H1 (cell line): ENCODE measurements at regions not wholly inside any gene's neighbourhood (a gene's known extent, or its start where the extent isn't known, plus 50 kb on each side); places are given as distances from the start of the nearest gene placed in this dataset.

Experiments used
- CTCF ChIA-PET: fragments of 300-600 bp; sonication (Branson Sonifier 250); formaldehyde crosslinking; loops from one replicate; lab custom pipeline; 2021; ENCODE audit not compliant: partially characterized antibody; lab: Charles Lee
- POLR2A ChIA-PET: fragments of 300-600 bp; sonication (Branson Sonifier 250); formaldehyde crosslinking; loops from one replicate; lab custom pipeline; 2021; ENCODE audit warnings: inconsistent platforms; ENCODE audit not compliant: partially characterized antibody; lab: Charles Lee
- DNase-seq, 2 experiments: peaks; one replicate each; pipeline versions ENCODE4 v3.0.0 to v3.0.0-alpha.2; 2010 to 2022; ENCODE audit warnings: low spot score in 2 of 2, low read depth in 1 of 2, mixed read lengths in 1 of 2
- FAIRE-seq: peaks from 2 replicates; lab custom pipeline; 2011; peaks lifted over from hg19 to GRCh38; lab: Jason Lieb, UNC
- H2AFZ ChIP-seq: 2 replicates; pipeline ENCODE4 v1.8.1; 2012; ENCODE audit warnings: low read length, inconsistent platforms
- H2AK5ac ChIP-seq: 2 replicates; pipeline ENCODE4 v1.6.1; 2013; ENCODE audit warnings: low read depth, low read length
- H2BK120ac ChIP-seq: replicated peaks from 2 replicates; pipeline ENCODE3; 2013; ENCODE audit warnings: low read depth, low read length, inconsistent platforms
- H2BK12ac ChIP-seq: 2 replicates; pipeline ENCODE4 v1.6.1; 2013; ENCODE audit warnings: low read depth, low read length
- H2BK15ac ChIP-seq: 2 replicates; pipeline ENCODE4 v1.6.1; 2013; ENCODE audit warnings: low read length
- H2BK20ac ChIP-seq: 2 replicates; pipeline ENCODE4 v1.6.1; 2013; ENCODE audit warnings: low read length
- H2BK5ac ChIP-seq: 2 replicates; pipeline ENCODE4 v1.6.1; 2013; ENCODE audit warnings: low read depth, low read length
- H3K14ac ChIP-seq: 2 replicates; pipeline ENCODE4 v1.6.1; 2013; ENCODE audit warnings: inconsistent platforms; ENCODE audit not compliant: insufficient read length
- H3K18ac ChIP-seq: 2 replicates; pipeline ENCODE4 v1.6.1; 2013; ENCODE audit warnings: low read length; ENCODE audit errors: extremely low read depth
- H3K23ac ChIP-seq: 2 replicates; pipeline ENCODE4 v1.6.1; 2013; ENCODE audit warnings: inconsistent platforms; ENCODE audit not compliant: insufficient read length
- H3K23me2 ChIP-seq: 2 replicates; pipeline ENCODE4 v1.6.1; 2013; ENCODE audit warnings: low read depth, low read length
- H3K27ac ChIP-seq: 2 replicates; pipeline ENCODE4 v1.6.1; 2011; ENCODE audit warnings: low read depth, low read length, inconsistent platforms
- H3K27me3 ChIP-seq, 4 experiments: replicated peaks in 1 of 4; 1 replicate in 1 of 4; 2 replicates in 3 of 4; pipeline versions ENCODE4 v1.6.1 to v1.8.1; 2011 to 2013; ENCODE audit warnings: low read length in 3 of 4, mild to moderate bottlenecking in 3 of 4, inconsistent platforms in 2 of 4, mixed read lengths in 2 of 4, moderate library complexity in 1 of 4; ENCODE audit not compliant: control insufficient read depth in 3 of 4, insufficient read depth in 3 of 4; ENCODE audit errors: extremely low read depth in 1 of 4
- H3K36me3 ChIP-seq, 4 experiments: 2 replicates each; pipeline versions ENCODE4 v1.6.1 to v1.8.1; 2011 to 2013; ENCODE audit warnings: mild to moderate bottlenecking in 4 of 4, low read length in 3 of 4, moderate library complexity in 2 of 4, control low read depth in 1 of 4, inconsistent platforms in 1 of 4; ENCODE audit not compliant: insufficient read depth in 4 of 4, control insufficient read depth in 2 of 4
- H3K4ac ChIP-seq: replicated peaks from 2 replicates; pipeline ENCODE3; 2013; ENCODE audit warnings: low read length, low read depth, mixed read lengths, inconsistent platforms; ENCODE audit not compliant: insufficient read length
- H3K4me1 ChIP-seq, 4 experiments: replicated peaks in 1 of 4; 1 replicate in 1 of 4; 2 replicates in 3 of 4; pipeline versions ENCODE4 v1.6.1 to v1.8.1; 2011 to 2013; ENCODE audit warnings: low read length in 3 of 4, inconsistent platforms in 2 of 4, mixed read lengths in 1 of 4; ENCODE audit not compliant: insufficient read depth in 4 of 4, control insufficient read depth in 3 of 4
- H3K4me2 ChIP-seq, 2 experiments: 2 replicates each; pipeline versions ENCODE4 v1.6.1 to v1.8.1; 2011 to 2013; ENCODE audit warnings: low read depth in 2 of 2, low read length in 2 of 2, control low read depth in 1 of 2, inconsistent platforms in 1 of 2, mild to moderate bottlenecking in 1 of 2; ENCODE audit not compliant: insufficient read depth in 1 of 2
- H3K4me3 ChIP-seq, 4 experiments: fragments of 200-600, 300-600 bp in 1 of 4; sonication (generic), shearing (Covaris generic), sonication (Bioruptor Twin) in 1 of 4; 2 replicates each; pipeline versions ENCODE4 v1.5.1 to v1.8.1; 2011 to 2016; ENCODE audit warnings: low read length in 4 of 4, low read depth in 3 of 4, control low read depth in 2 of 4, inconsistent platforms in 2 of 4, mild to moderate bottlenecking in 2 of 4, mixed read lengths in 1 of 4, moderate library complexity in 1 of 4; ENCODE audit not compliant: insufficient read depth in 2 of 4; ENCODE audit errors: extremely low read depth in 1 of 4
- H3K56ac ChIP-seq: replicated peaks from 2 replicates; pipeline ENCODE3; 2013; ENCODE audit warnings: low read depth, mild to moderate bottlenecking, mixed read lengths, low read length, inconsistent platforms; ENCODE audit not compliant: insufficient read length
- H3K79me1 ChIP-seq: 2 replicates; pipeline ENCODE4 v1.6.1; 2013; ENCODE audit warnings: low read depth, low read length, control low read depth
- H3K79me2 ChIP-seq, 2 experiments: 2 replicates each; pipeline versions ENCODE4 v1.6.1 to v1.8.1; 2012 to 2013; ENCODE audit warnings: low read length in 2 of 2, mild to moderate bottlenecking in 2 of 2, inconsistent platforms in 1 of 2; ENCODE audit not compliant: insufficient read depth in 2 of 2, control insufficient read depth in 1 of 2
- H3K9ac ChIP-seq, 4 experiments: replicated peaks in 1 of 4; 1 replicate in 1 of 4; 2 replicates in 3 of 4; pipeline versions ENCODE4 v1.6.1 to v1.8.1; 2011 to 2013; ENCODE audit warnings: low read depth in 3 of 4, low read length in 3 of 4, control low read depth in 2 of 4, mild to moderate bottlenecking in 2 of 4, moderate library complexity in 2 of 4, inconsistent platforms in 1 of 4; ENCODE audit errors: extremely low read depth in 1 of 4
- H3K9me3 ChIP-seq, 2 experiments: 2 replicates each; pipeline versions ENCODE4 v1.6.1 to v1.8.1; 2012 to 2013; ENCODE audit warnings: mild to moderate bottlenecking in 2 of 2, moderate library complexity in 2 of 2, control low read depth in 1 of 2, inconsistent platforms in 1 of 2, low read depth in 1 of 2, low read length in 1 of 2, mixed read lengths in 1 of 2; ENCODE audit not compliant: insufficient read depth in 2 of 2
- H4K20me1 ChIP-seq, 2 experiments: replicated peaks in 1 of 2; 2 replicates each; pipeline versions ENCODE3 to v1.8.1; 2011 to 2013; ENCODE audit warnings: inconsistent platforms in 2 of 2, low read length in 2 of 2, mild to moderate bottlenecking in 1 of 2; ENCODE audit not compliant: insufficient read depth in 2 of 2, control insufficient read depth in 1 of 2
- H4K5ac ChIP-seq: 2 replicates; pipeline ENCODE4 v1.6.1; 2013; ENCODE audit warnings: low read length, low read depth, mixed read lengths, inconsistent platforms; ENCODE audit not compliant: insufficient read length
- H4K8ac ChIP-seq: 2 replicates; pipeline ENCODE4 v1.8.0; 2013; ENCODE audit warnings: mild to moderate bottlenecking, moderate library complexity, low read length, inconsistent platforms; ENCODE audit not compliant: insufficient read depth; ENCODE audit errors: extremely low read depth
- H4K91ac ChIP-seq: replicated peaks from 2 replicates; pipeline ENCODE3; 2013; ENCODE audit warnings: low read length, mixed read lengths, inconsistent platforms; ENCODE audit not compliant: insufficient read length
- TAF7 ChIP-seq: optimal IDR thresholded peaks from 2 replicates; pipeline ENCODE3; 2011; ENCODE audit warnings: low read depth, mild to moderate bottlenecking, inconsistent platforms, low read length, moderate library complexity, borderline replicate concordance
- WGBS, 2 experiments: shearing (Covaris generic) in 1 of 2; methylation state at CpG; one replicate each; pipeline versions ENCODE4 v1.1.6 to v1.1.7; 2013 to 2015; ENCODE audit warnings: low lambda C conversion rate in 2 of 2, mixed read lengths in 2 of 2, inconsistent platforms in 1 of 2, low coverage in 1 of 2, missing lambda C conversion rate in 1 of 2; ENCODE audit not compliant: insufficient replicate concordance in 2 of 2, insufficient coverage in 1 of 2, insufficient read length in 1 of 2; ENCODE audit errors: extremely low coverage in 1 of 2, missing lambda C conversion rate in 1 of 2; 5-methylcytosine and 5-hydroxymethylcytosine counted together

DNA sequence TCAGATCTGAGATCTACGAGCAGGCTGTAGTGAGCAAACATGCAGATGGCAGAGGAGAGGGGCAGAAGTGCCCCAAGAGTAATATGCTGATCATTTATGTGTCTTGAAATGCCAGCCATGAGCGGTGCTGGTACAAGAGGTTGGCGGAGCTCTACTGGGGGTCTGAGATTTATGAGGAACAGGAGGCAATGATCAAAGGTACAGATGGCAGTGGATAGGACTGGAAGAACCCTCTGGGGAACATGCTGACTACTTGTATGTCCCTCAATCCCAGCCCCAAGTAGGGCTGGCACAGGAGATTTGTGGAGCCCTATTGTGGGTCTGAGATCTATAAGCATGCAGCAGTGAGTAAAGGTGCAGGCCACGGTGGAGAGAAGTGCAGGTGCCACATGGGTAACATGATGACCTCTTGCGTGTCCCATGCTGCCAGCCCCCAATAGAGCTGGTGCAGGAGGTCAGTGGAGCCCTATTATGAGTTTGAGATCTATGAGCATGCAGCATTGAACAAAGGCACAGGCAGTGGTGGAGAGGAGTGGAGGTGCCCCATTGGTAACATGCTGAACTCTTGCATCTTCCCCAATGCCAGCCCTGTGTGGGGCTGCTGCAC, 97.2 kb upstream of the ZNF678 start:
- H3K4me2 ChIP-seq = no peak overlapping the region
- no peak for TF ChIP-seq TAF7

More for the DNA sequence above, 97.2 kb upstream of the ZNF678 start:
- Histone ChIP-seq H3K4me1 (no peaks in the 10 kb centered on the region), H4K91ac (no peak overlapping the region), H3K36me3 (no peaks in the 10 kb centered on the region), H3K4me3 (no peak overlapping the region), H3K79me2 (no peaks in the 10 kb centered on the region), H4K8ac (no peak overlapping the region), H2AK5ac (no peak overlapping the region), H4K20me1 (no peaks in the 10 kb centered on the region), H3K9me3 (peaks cover 1 to 6% of the 10 kb centered on the region in 2 experiments; a peak in 3 of 4 replicates), H3K27me3 (no peaks in the 10 kb centered on the region), H2BK12ac (no peak overlapping the region), H3K23me2 (no peaks in the 10 kb centered on the region), H3K18ac (no peak overlapping the region), H2BK15ac (no peak overlapping the region), H4K5ac (no peak overlapping the region), H3K79me1 (no peaks in the 10 kb centered on the region), H3K14ac (no peak overlapping the region), H2BK120ac (no peak overlapping the region), H3K56ac (no peak overlapping the region), H3K27ac (no peak overlapping the region), H3K23ac (no peak overlapping the region), H3K4ac (no peak overlapping the region), H2BK5ac (no peak overlapping the region), H3K9ac (no peak overlapping the region), H2AFZ (no peak overlapping the region), H2BK20ac (no peak overlapping the region)
- no peak for FAIRE-seq
- 97% methylated on average over 5 of the region's 5 CpGs; no CpG with 5 or more reads in 1 of the 2 experiments for WGBS, 2 experiments
- ChIA-PET CTCF (interaction anchor here (1.0 to 2.2 kb wide), 6 partner anchors 10 to 23 kb away, joined by 3 to 11 read pairs (median 3); no protein-coding TSS in a partner anchor), POLR2A (no interaction called here)
- no peak for DNase-seq
